GM21576 (cell line): ENCODE measurements at regions not wholly inside any gene's neighbourhood (a gene's known extent, or its start where the extent isn't known, plus 50 kb on each side); places are given as distances from the start of the nearest gene placed in this dataset.
"Not testable (repeated sequence)": the region's sequence is repeated elsewhere in the genome, so short reads cannot be mapped to it uniquely, and the experiment has no call there.

Experiments used
- ATAC-seq: cut with Tn5 transposase; IDR thresholded peaks from one replicate; pipeline ENCODE4 v1.9.1; 2021; ENCODE audit warnings: mild to moderate bottlenecking, moderate library complexity; ENCODE audit not compliant: unreplicated experiment

GRCh38 chr18:70931942-70932814, 643.3 kb downstream of the SOCS6 start:
- no peak for ATAC-seq

GRCh38 chr18:70920840-70921374, 632.1 kb downstream of the SOCS6 start:
- ATAC-seq, result no peak

- ATAC-seq, result no peak
Observed at GRCh38 chr18:70907673-70908072, 618.8 kb downstream of the SOCS6 start.

- ATAC-seq, result no peak
Observed at GRCh38 chr18:70892381-70892780, 603.5 kb downstream of the SOCS6 start.

- no peak for ATAC-seq
Observed at GRCh38 chr18:70870292-70870691, 581.4 kb downstream of the SOCS6 start.

- ATAC-seq, result no peak
Observed at GRCh38 chr18:70848329-70848728, 559.5 kb downstream of the SOCS6 start.

- no peak for ATAC-seq
Observed at GRCh38 chr18:70840649-70841048, 551.8 kb downstream of the SOCS6 start.

GRCh38 chr18:70827632-70828031, 538.8 kb downstream of the SOCS6 start:
- no peak for ATAC-seq

GRCh38 chr18:70826571-70826970, 537.7 kb downstream of the SOCS6 start:
- ATAC-seq, result no peak

- no peak for ATAC-seq
Observed at GRCh38 chr18:70822691-70823090, 533.8 kb downstream of the SOCS6 start.

- no peak for ATAC-seq
Observed at GRCh38 chr18:70822117-70822516, 533.3 kb downstream of the SOCS6 start.

GRCh38 chr18:70808481-70809056, 519.7 kb downstream of the SOCS6 start:
- no peak for ATAC-seq

GRCh38 chr18:70781860-70782453, 493.1 kb downstream of the SOCS6 start:
- ATAC-seq, result peak; percentile 95

- ATAC-seq, result not testable (repeated sequence)
Observed at GRCh38 chr18:70766254-70766653, 477.4 kb downstream of the SOCS6 start.

- ATAC-seq, result no peak
Observed at GRCh38 chr18:70762812-70763211, 474.0 kb downstream of the SOCS6 start.

GRCh38 chr18:70758780-70759179, 469.9 kb downstream of the SOCS6 start:
- no peak for ATAC-seq

GRCh38 chr18:70754486-70754885, 465.6 kb downstream of the SOCS6 start:
- ATAC-seq, result no peak

- no peak for ATAC-seq
Observed at GRCh38 chr18:70732916-70733315, 444.1 kb downstream of the SOCS6 start.

- ATAC-seq, result no peak
Observed at GRCh38 chr18:70732188-70732587, 443.3 kb downstream of the SOCS6 start.

GRCh38 chr18:70720607-70721006, 431.8 kb downstream of the SOCS6 start:
- ATAC-seq, result no peak

GRCh38 chr18:70709720-70710119, 420.9 kb downstream of the SOCS6 start:
- no peak for ATAC-seq

GRCh38 chr18:70709144-70709543, 420.3 kb downstream of the SOCS6 start:
- no peak for ATAC-seq
